ENCODE measurements at regions not wholly inside any gene's neighbourhood (a gene's known extent, or its start where the extent isn't known, plus 50 kb on each side); places are given as distances from the start of the nearest gene placed in this dataset.

DNA sequence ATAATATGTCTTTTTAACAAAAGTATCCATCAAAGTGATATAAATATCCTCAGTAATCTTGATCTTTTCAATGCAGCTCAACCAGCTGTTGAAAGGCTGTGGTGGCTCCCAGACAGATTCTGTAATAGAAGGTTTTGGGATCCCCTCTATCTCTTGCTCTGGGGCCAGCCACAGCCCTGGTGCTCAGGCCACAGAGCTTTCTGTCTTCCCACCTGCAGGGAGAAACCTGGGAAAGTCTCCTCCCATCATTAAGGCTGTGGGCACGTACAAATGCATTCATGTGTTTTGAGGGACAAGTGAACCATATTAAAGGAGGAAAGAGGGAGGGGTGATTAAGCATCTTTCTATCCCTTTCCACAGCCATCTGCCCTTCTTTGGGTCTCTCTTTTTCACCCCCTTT lies 183.1 kb downstream of the PRDM13 start:
- TF ChIP-seq, protein P1, sequence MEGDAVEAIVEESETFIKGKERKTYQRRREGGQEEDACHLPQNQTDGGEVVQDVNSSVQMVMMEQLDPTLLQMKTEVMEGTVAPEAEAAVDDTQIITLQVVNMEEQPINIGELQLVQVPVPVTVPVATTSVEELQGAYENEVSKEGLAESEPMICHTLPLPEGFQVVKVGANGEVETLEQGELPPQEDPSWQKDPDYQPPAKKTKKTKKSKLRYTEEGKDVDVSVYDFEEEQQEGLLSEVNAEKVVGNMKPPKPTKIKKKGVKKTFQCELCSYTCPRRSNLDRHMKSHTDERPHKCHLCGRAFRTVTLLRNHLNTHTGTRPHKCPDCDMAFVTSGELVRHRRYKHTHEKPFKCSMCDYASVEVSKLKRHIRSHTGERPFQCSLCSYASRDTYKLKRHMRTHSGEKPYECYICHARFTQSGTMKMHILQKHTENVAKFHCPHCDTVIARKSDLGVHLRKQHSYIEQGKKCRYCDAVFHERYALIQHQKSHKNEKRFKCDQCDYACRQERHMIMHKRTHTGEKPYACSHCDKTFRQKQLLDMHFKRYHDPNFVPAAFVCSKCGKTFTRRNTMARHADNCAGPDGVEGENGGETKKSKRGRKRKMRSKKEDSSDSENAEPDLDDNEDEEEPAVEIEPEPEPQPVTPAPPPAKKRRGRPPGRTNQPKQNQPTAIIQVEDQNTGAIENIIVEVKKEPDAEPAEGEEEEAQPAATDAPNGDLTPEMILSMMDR (IDR thresholded peaks at IDR 0.05; ENCODE audit: low read depth, low read length): no peak
- no peak for TF ChIP-seq POLR2A (IDR thresholded peaks at IDR 0.05; ENCODE audit: extremely low read depth, insufficient read length)
- TF ChIP-seq, protein P2, sequence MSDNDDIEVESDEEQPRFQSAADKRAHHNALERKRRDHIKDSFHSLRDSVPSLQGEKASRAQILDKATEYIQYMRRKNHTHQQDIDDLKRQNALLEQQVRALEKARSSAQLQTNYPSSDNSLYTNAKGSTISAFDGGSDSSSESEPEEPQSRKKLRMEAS (IDR thresholded peaks at IDR 0.05; ENCODE audit: low read depth, low read length): no peak

Measured in NB4 (cell line).